IMR-90 (cell line): ENCODE measurements at regions not wholly inside any gene's neighbourhood (a gene's known extent, or its start where the extent isn't known, plus 50 kb on each side); places are given as distances from the start of the nearest gene placed in this dataset.

Experiments used
- ATAC-seq: fragments of 200-7000 bp; cut with Tn5 transposase; 2 replicates; pipeline ENCODE4 v1.9.1; 2020; ENCODE audit warnings: low read depth, mild to moderate bottlenecking, moderate library complexity
- BruUV-seq: library from RNA; stranded (reverse); fragments of 400-500 nt; replicated peaks from 2 replicates; lab custom pipeline; 2021; lab: Mats Ljungman, UMichigan
- CTCF ChIA-PET: fragments of 300-600 bp; formaldehyde crosslinking; extraction: SDS; loops from one replicate; lab custom pipeline; 2021; ENCODE audit warnings: antibody characterized with exemption; lab: Yijun Ruan, JAX
- POLR2A ChIA-PET: fragments of 300-600 bp; sonication (Branson Sonifier 250); formaldehyde crosslinking; loops from one replicate; lab custom pipeline; 2022; ENCODE audit warnings: antibody characterized with exemption; ENCODE audit not compliant: unreplicated experiment; lab: Charles Lee
- DNase-seq: peaks from one replicate; pipeline ENCODE4 v3.0.0; 2013
- H2AFZ ChIP-seq: replicated peaks from 2 replicates; pipeline ENCODE3; 2013; ENCODE audit warnings: low read length, mild to moderate bottlenecking; ENCODE audit not compliant: poor library complexity
- H2AK5ac ChIP-seq: 2 replicates; pipeline ENCODE4 v1.6.1; 2013; ENCODE audit warnings: low read depth, low read length, inconsistent platforms
- H2AK9ac ChIP-seq: replicated peaks from 2 replicates; pipeline ENCODE3; 2013; ENCODE audit warnings: mild to moderate bottlenecking, low read depth, low read length, moderate library complexity; ENCODE audit not compliant: poor library complexity
- H2BK120ac ChIP-seq: 2 replicates; pipeline ENCODE4 v1.6.1; 2013; ENCODE audit warnings: low read depth, low read length, inconsistent platforms
- H2BK15ac ChIP-seq: 3 replicates; pipeline ENCODE4 v1.6.1; 2013; ENCODE audit warnings: low read depth, low read length, inconsistent platforms
- H2BK20ac ChIP-seq: 2 replicates; pipeline ENCODE4 v1.6.1; 2013; ENCODE audit warnings: low read depth, mild to moderate bottlenecking, inconsistent platforms, low read length, moderate library complexity
- H2BK5ac ChIP-seq: 2 replicates; pipeline ENCODE4 v1.6.1; 2013; ENCODE audit warnings: mild to moderate bottlenecking, low read depth, low read length, inconsistent platforms; ENCODE audit not compliant: poor library complexity, severe bottlenecking
- H3K14ac ChIP-seq: replicated peaks from 2 replicates; pipeline ENCODE4 v1.6.1; 2013; ENCODE audit warnings: low read depth, low read length, inconsistent platforms
- H3K18ac ChIP-seq: 2 replicates; pipeline ENCODE4 v1.6.1; 2013; ENCODE audit warnings: low read depth, low read length, control low read depth
- H3K23ac ChIP-seq: 2 replicates; pipeline ENCODE4 v1.6.1; 2013; ENCODE audit warnings: low read depth, low read length, inconsistent platforms
- H3K27ac ChIP-seq: 2 replicates; pipeline ENCODE4 v1.5.1; 2013; ENCODE audit warnings: mild to moderate bottlenecking, control low read depth, low read length; ENCODE audit not compliant: insufficient read depth
- H3K27me3 ChIP-seq: 2 replicates; pipeline ENCODE4 v1.6.1; 2013; ENCODE audit warnings: low read length; ENCODE audit not compliant: control insufficient read depth, insufficient read depth
- H3K36me3 ChIP-seq: 2 replicates; pipeline ENCODE4 v1.6.1; 2013; ENCODE audit warnings: low read length, mixed read lengths; ENCODE audit not compliant: control insufficient read depth, insufficient read depth
- H3K4ac ChIP-seq: 2 replicates; pipeline ENCODE4 v1.6.1; 2013; ENCODE audit warnings: low read depth, low read length, inconsistent platforms
- H3K4me1 ChIP-seq: 2 replicates; pipeline ENCODE4 v1.6.1; 2013; ENCODE audit warnings: low read length, mixed read lengths; ENCODE audit not compliant: control insufficient read depth, insufficient read depth
- H3K4me2 ChIP-seq: 2 replicates; pipeline ENCODE4 v1.6.1; 2013; ENCODE audit warnings: low read depth, mild to moderate bottlenecking, control low read depth, low read length, moderate library complexity
- H3K4me3 ChIP-seq: 2 replicates; pipeline ENCODE4 v1.5.1; 2013; ENCODE audit warnings: low read depth, mild to moderate bottlenecking, control low read depth, low read length, moderate library complexity; ENCODE audit not compliant: insufficient read depth
- H3K56ac ChIP-seq: 2 replicates; pipeline ENCODE4 v1.6.1; 2013; ENCODE audit warnings: low read length, inconsistent platforms; ENCODE audit not compliant: insufficient read depth; ENCODE audit errors: extremely low read depth
- H3K79me1 ChIP-seq, 2 experiments: 2 replicates each; pipeline ENCODE4 v1.6.1; 2013; ENCODE audit warnings: low read length in 2 of 2, inconsistent platforms in 1 of 2, low read depth in 1 of 2
- H3K9ac ChIP-seq: 2 replicates; pipeline ENCODE4 v1.6.1; 2013; ENCODE audit warnings: low read depth, low read length, control low read depth
- H3K9me1 ChIP-seq: 2 replicates; pipeline ENCODE4 v1.6.1; 2013; ENCODE audit warnings: low read length, inconsistent platforms; ENCODE audit not compliant: insufficient read depth
- H3K9me3 ChIP-seq: 2 replicates; pipeline ENCODE4 v1.6.1; 2013; ENCODE audit warnings: low read length; ENCODE audit not compliant: control insufficient read depth, insufficient read depth
- H4K20me1 ChIP-seq: 2 replicates; pipeline ENCODE4 v1.6.1; 2013; ENCODE audit warnings: low read length, inconsistent platforms; ENCODE audit not compliant: insufficient read depth
- H4K5ac ChIP-seq: 2 replicates; pipeline ENCODE4 v1.6.1; 2013; ENCODE audit warnings: mild to moderate bottlenecking, low read depth, low read length, control low read depth
- H4K8ac ChIP-seq, 2 experiments: 2 replicates each; pipeline ENCODE4 v1.6.1; 2013; ENCODE audit warnings: low read depth in 2 of 2, low read length in 2 of 2, control low read depth in 1 of 2, inconsistent platforms in 1 of 2
- H4K91ac ChIP-seq: 2 replicates; pipeline ENCODE4 v1.6.1; 2013; ENCODE audit warnings: low read depth, low read length, inconsistent platforms; ENCODE audit not compliant: insufficient read depth
- BHLHE40 ChIP-seq: fragments of 150-350 bp; IDR thresholded peaks from 2 replicates; pipeline ENCODE4 v1.6.1; 2016; ENCODE audit warnings: mild to moderate bottlenecking, low read depth, low read length
- CEBPB ChIP-seq: IDR thresholded peaks from 2 replicates; pipeline ENCODE4 v1.6.1; 2012; ENCODE audit warnings: low read depth, low read length, improper control_type of control experiment
- CHD1 ChIP-seq: IDR thresholded peaks from 2 replicates; pipeline ENCODE4 v1.6.1; 2012; ENCODE audit warnings: low read depth, low read length, improper control_type of control experiment
- CTCF ChIP-seq: conservative IDR thresholded peaks from 2 replicates; pipeline ENCODE4 v1.5.1; 2012; ENCODE audit warnings: mild to moderate bottlenecking, low read depth, low read length, improper control_type of control experiment
- ELK1 ChIP-seq: fragments of 150-350 bp; IDR thresholded peaks from 2 replicates; pipeline ENCODE4 v1.6.1; 2016; ENCODE audit warnings: low read depth, mild to moderate bottlenecking, low read length, moderate library complexity, borderline replicate concordance
- FOS ChIP-seq: fragments of 150-350 bp; IDR thresholded peaks from 2 replicates; pipeline ENCODE4 v1.6.1; 2016; ENCODE audit warnings: low read depth, low read length
- MAZ ChIP-seq: IDR thresholded peaks from 2 replicates; pipeline ENCODE4 v1.6.1; 2012; ENCODE audit warnings: low read depth, mild to moderate bottlenecking, low read length, improper control_type of control experiment, moderate library complexity, borderline replicate concordance
- MXI1 ChIP-seq: IDR thresholded peaks from 2 replicates; pipeline ENCODE4 v1.6.1; 2012; ENCODE audit warnings: low read depth, mild to moderate bottlenecking, low read length, moderate library complexity, borderline replicate concordance
- NFE2L2 ChIP-seq: fragments of 150-350 bp; IDR thresholded peaks from 2 replicates; pipeline ENCODE4 v1.6.1; 2016; ENCODE audit warnings: low read depth, mild to moderate bottlenecking, low read length
- POLR2A ChIP-seq: IDR thresholded peaks from 2 replicates; pipeline ENCODE4 v1.6.1; 2012; ENCODE audit warnings: mild to moderate bottlenecking, low read depth, low read length
- RAD21 ChIP-seq: IDR thresholded peaks from 2 replicates; pipeline ENCODE4 v1.6.1; 2012; ENCODE audit warnings: low read length, improper control_type of control experiment
- RCOR1 ChIP-seq: IDR thresholded peaks from 2 replicates; pipeline ENCODE4 v1.6.1; 2012; ENCODE audit warnings: mild to moderate bottlenecking, low read length, improper control_type of control experiment; ENCODE audit not compliant: insufficient replicate concordance
- SMC3 ChIP-seq: fragments of 150-350 bp; IDR thresholded peaks from 2 replicates; pipeline ENCODE4 v1.6.1; 2016; ENCODE audit warnings: low read depth, mild to moderate bottlenecking, antibody characterized with exemption, low read length, moderate library complexity
- WGBS, 2 experiments: methylation state at CpG; one replicate each; pipeline versions ENCODE4 v1.1.5 to v1.1.7; 2013; ENCODE audit warnings: missing lambda C conversion rate in 2 of 2; ENCODE audit not compliant: insufficient read length in 1 of 2; ENCODE audit errors: extremely low coverage in 2 of 2; 5-methylcytosine and 5-hydroxymethylcytosine counted together
- dilution Hi-C: fragments of 300-500 bp; cut with HindIII; formaldehyde crosslinking; loops from one replicate; pipeline ENCODE4 v1.14.3; 2018; ENCODE audit warnings: low sequenced_read_pairs; ENCODE audit not compliant: unreplicated experiment
- in situ Hi-C: fragments of 300-500 bp; cut with MboI; formaldehyde crosslinking; loops from 3 replicates; pipeline ENCODE4 v1.14.3; 2019; ENCODE audit warnings: low sequenced_read_pairs, inconsistent platforms, mixed read lengths
- intact Hi-C: fragments of 100-400 bp; cut with micrococcal nuclease; formaldehyde crosslinking; loops from 2 replicates; pipeline ENCODE4 v1.10.0; 2022
- TF ChIP-seq, protein P1 (sequence below): fragments of 150-350 bp; IDR thresholded peaks from 2 replicates; pipeline ENCODE4 v1.6.1; 2017; ENCODE audit warnings: mild to moderate bottlenecking, antibody characterized with exemption, low read length, low read depth

- no peak overlapping the region for H2BK15ac ChIP-seq
- no peak overlapping the region for H3K27ac ChIP-seq
- DNase-seq (no peak), ATAC-seq (no peak)
- H3K4me2 ChIP-seq, result no peak overlapping the region
- ChIA-PET CTCF (no interaction called here), POLR2A (no interaction called here)
- no peak overlapping the region for H3K4ac ChIP-seq
- H2AFZ ChIP-seq, result no peak overlapping the region
- H2BK120ac ChIP-seq, result no peak overlapping the region
- in situ Hi-C loops (no loop called here), intact Hi-C loops (no loop called here), dilution Hi-C loops (no loop called here)
- no peaks in the 10 kb centered on the region for H3K79me1 ChIP-seq
- no TSS peak for BruUV-seq
- H3K4me1 ChIP-seq, result no peaks in the 10 kb centered on the region
- no peak overlapping the region for H2BK20ac ChIP-seq
- no peak overlapping the region for H2AK5ac ChIP-seq
- no CpG with 5 or more reads among the region's 7 CpGs for WGBS, 2 experiments
- no peaks in the 10 kb centered on the region for H4K20me1 ChIP-seq
- no peaks in the 10 kb centered on the region for H3K27me3 ChIP-seq
- no peak overlapping the region for H4K8ac ChIP-seq
- no peaks in the 10 kb centered on the region for H3K9me1 ChIP-seq
- H3K9me3 ChIP-seq, result peaks cover 5% of the 10 kb centered on the region
- H4K5ac ChIP-seq, result no peak overlapping the region
- no peaks in the 10 kb centered on the region for H3K36me3 ChIP-seq
- H2AK9ac ChIP-seq, result no peak overlapping the region
- H3K9ac ChIP-seq, result no peak overlapping the region
- no peak overlapping the region for H3K4me3 ChIP-seq
- H3K23ac ChIP-seq, result no peak overlapping the region
- no peak overlapping the region for H3K18ac ChIP-seq
- TF ChIP-seq ELK1 (no peak), SMC3 (no peak), FOS (no peak), CTCF (no peak), POLR2A (no peak), RCOR1 (no peak), NFE2L2 (no peak), CHD1 (no peak), MXI1 (no peak), RAD21 (no peak), MAZ (no peak), CEBPB (no peak), BHLHE40 (no peak)
- TF ChIP-seq, protein P1, sequence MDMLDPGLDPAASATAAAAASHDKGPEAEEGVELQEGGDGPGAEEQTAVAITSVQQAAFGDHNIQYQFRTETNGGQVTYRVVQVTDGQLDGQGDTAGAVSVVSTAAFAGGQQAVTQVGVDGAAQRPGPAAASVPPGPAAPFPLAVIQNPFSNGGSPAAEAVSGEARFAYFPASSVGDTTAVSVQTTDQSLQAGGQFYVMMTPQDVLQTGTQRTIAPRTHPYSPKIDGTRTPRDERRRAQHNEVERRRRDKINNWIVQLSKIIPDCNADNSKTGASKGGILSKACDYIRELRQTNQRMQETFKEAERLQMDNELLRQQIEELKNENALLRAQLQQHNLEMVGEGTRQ, result no peak
- H3K56ac ChIP-seq, result no peak overlapping the region
- no peak overlapping the region for H4K91ac ChIP-seq
- no peak overlapping the region for H3K14ac ChIP-seq
- H2BK5ac ChIP-seq, result no peak overlapping the region
Observed at GRCh38 chr12:98067795-98068194, 447.6 kb upstream of the TMPO start.
